ENCODE measurements at regions not wholly inside any gene's neighbourhood (a gene's known extent, or its start where the extent isn't known, plus 50 kb on each side); places are given as distances from the start of the nearest gene placed in this dataset.

DNA sequence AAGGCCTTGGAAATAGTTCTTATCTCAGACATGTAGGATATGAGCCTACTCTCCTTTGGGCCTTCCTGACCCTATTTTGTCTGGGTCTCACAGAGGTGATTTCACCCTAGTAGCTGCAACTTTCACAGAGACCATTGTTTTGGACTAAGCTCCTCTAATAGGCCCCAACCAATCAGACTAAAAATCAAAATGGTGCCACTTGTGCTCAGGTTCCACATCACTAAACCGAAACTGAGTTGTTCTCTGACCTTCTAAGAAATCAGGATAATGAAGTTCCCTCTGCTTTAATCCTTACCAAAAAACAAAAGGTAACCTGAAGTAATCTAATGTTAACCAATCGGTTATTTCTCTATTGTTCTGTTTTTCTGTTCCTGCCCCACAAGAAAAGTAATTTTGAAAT lies 143.6 kb downstream of the CD24 start:
- H3K36me3 ChIP-seq (ENCODE audit: control insufficient read depth in 2 of 2, insufficient read depth in 2 of 2, low read length in 1 of 2) = no peaks in the 10 kb centered on the region
- no peaks in the 10 kb centered on the region for H3K9me3 ChIP-seq (replicated peaks; ENCODE audit: control insufficient read depth, insufficient read depth, low read length)
- no peak for FAIRE-seq
- H2AFZ ChIP-seq (ENCODE audit: control insufficient read depth, low read depth, low read length) = no peak overlapping the region; the same call in 1 of the 2 replicates
- TF ChIP-seq, protein P1, sequence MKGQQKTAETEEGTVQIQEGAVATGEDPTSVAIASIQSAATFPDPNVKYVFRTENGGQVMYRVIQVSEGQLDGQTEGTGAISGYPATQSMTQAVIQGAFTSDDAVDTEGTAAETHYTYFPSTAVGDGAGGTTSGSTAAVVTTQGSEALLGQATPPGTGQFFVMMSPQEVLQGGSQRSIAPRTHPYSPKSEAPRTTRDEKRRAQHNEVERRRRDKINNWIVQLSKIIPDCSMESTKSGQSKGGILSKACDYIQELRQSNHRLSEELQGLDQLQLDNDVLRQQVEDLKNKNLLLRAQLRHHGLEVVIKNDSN (IDR thresholded peaks at IDR 0.05; ENCODE audit: borderline replicate concordance, extremely low read length, insufficient read depth, low read depth, low read length) = no peak
- H4K20me1 ChIP-seq (ENCODE audit: control insufficient read depth, insufficient read depth) = no peaks in the 10 kb centered on the region
- 32% methylated on average over 2 of the region's 2 CpGs for WGBS (ENCODE audit: insufficient coverage, insufficient replicate concordance, low lambda C conversion rate, missing lambda C conversion rate)
- ChIA-PET SMC1A (ENCODE audit: uncharacterized antibody, unreplicated experiment) (interaction anchor here (1.0 kb wide), 1 partner anchor 16 kb away, joined by 3 read pairs; no protein-coding TSS in a partner anchor), POLR2A (no interaction called here), CTCF (no interaction called here), RAD21 (ENCODE audit: unreplicated experiment) (no interaction called here)
- no peak overlapping the region for H3K4me2 ChIP-seq (ENCODE audit: control insufficient read depth, insufficient read depth)
- no peak for ATAC-seq
- no peaks in the 10 kb centered on the region for H3K79me2 ChIP-seq (ENCODE audit: control insufficient read depth, insufficient read depth, low read length)
- no peaks in the 10 kb centered on the region for H3K27me3 ChIP-seq (replicated peaks in 1 of 2; ENCODE audit: control insufficient read depth in 2 of 2, insufficient read depth in 2 of 2, low read length in 1 of 2)
- no peak overlapping the region for H3K27ac ChIP-seq (ENCODE audit: control insufficient read depth, insufficient read depth)
- no TSS peak for BruUV-seq (replicated peaks)
- DNase-seq (ENCODE audit: low read depth, low spot score) = no peak
- no peaks in the 10 kb centered on the region for H3K4me1 ChIP-seq (ENCODE audit: control insufficient read depth, insufficient read depth, low read length)
- intact Hi-C loops (cut with micrococcal nuclease; ENCODE audit: unreplicated experiment) (no loop called here), in situ Hi-C loops (cut with MboI) (no loop called here)
- no peak overlapping the region for H3K9ac ChIP-seq (ENCODE audit: control insufficient read depth, insufficient read depth, low read length)
- no peak overlapping the region for H3K4me3 ChIP-seq

DNA sequence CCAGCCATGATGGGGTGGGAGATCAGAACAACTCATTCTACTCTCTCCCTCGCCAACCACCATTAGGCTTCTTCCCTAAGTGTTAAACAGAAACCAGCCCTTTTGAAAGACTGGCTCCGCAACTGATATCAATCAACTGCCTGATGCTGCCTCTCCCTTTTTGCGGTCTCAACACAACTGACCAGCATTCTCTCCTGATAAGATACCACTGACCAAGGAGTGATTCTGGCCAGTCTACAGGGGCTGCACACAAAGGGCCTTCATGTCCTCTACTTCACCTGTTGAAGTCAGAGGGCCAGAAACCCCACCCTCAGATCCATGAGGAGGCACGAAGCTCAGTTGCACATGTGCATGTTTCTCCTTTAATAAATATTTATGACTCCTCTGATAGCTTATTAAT lies 145.1 kb downstream of the CD24 start:
- no peak for TF ChIP-seq SP1 (IDR thresholded peaks at IDR 0.05; ENCODE audit: low read depth, low read length)
- TF ChIP-seq GABPA (IDR thresholded peaks at IDR 0.05; ENCODE audit: low read depth) = no peak
- Histone ChIP-seq H3K36me3 (ENCODE audit: control insufficient read depth in 2 of 2, insufficient read depth in 2 of 2, low read length in 1 of 2) (no peaks in the 10 kb centered on the region), H3K9me3 (replicated peaks; ENCODE audit: control insufficient read depth, insufficient read depth, low read length) (no peaks in the 10 kb centered on the region), H2AFZ (ENCODE audit: control insufficient read depth, low read depth, low read length) (no peak overlapping the region), H4K20me1 (ENCODE audit: control insufficient read depth, insufficient read depth) (no peaks in the 10 kb centered on the region), H3K4me1 (ENCODE audit: control insufficient read depth, insufficient read depth, low read length) (no peaks in the 10 kb centered on the region), H3K9ac (ENCODE audit: control insufficient read depth, insufficient read depth, low read length) (no peak overlapping the region), H3K4me3 (no peak overlapping the region), H3K79me2 (ENCODE audit: control insufficient read depth, insufficient read depth, low read length) (no peaks in the 10 kb centered on the region), H3K27ac (ENCODE audit: control insufficient read depth, insufficient read depth) (no peak overlapping the region), H3K27me3 (replicated peaks in 1 of 2; ENCODE audit: control insufficient read depth in 2 of 2, insufficient read depth in 2 of 2, low read length in 1 of 2) (no peaks in the 10 kb centered on the region), H3K4me2 (ENCODE audit: control insufficient read depth, insufficient read depth) (no peak overlapping the region)
- in situ Hi-C loops (cut with MboI) (no loop called here), intact Hi-C loops (cut with micrococcal nuclease; ENCODE audit: unreplicated experiment) (no loop called here)
- FAIRE-seq (no peak), DNase-seq (ENCODE audit: low read depth, low spot score) (no peak), ATAC-seq (no peak)
- BruUV-seq (replicated peaks) = no TSS peak
- 58% methylated on average over 4 of the region's 4 CpGs for WGBS (ENCODE audit: insufficient coverage, insufficient replicate concordance, low lambda C conversion rate, missing lambda C conversion rate)
- ChIA-PET POLR2A (no interaction called here), RAD21 (ENCODE audit: unreplicated experiment) (no interaction called here), CTCF (interaction anchor here (0.9 kb wide), 1 partner anchor 11 kb away, joined by 3 read pairs; no protein-coding TSS in a partner anchor), SMC1A (ENCODE audit: uncharacterized antibody, unreplicated experiment) (interaction anchor here (0.6 kb wide), 1 partner anchor 166 kb away, joined by 3 read pairs; no protein-coding TSS in a partner anchor)
